ENCODE measurements at regions not wholly inside any gene's neighbourhood (a gene's known extent, or its start where the extent isn't known, plus 50 kb on each side); places are given as distances from the start of the nearest gene placed in this dataset.
A peak's percentile ranks its signal among the peaks of the same experiment; 100 is the strongest.

DNA sequence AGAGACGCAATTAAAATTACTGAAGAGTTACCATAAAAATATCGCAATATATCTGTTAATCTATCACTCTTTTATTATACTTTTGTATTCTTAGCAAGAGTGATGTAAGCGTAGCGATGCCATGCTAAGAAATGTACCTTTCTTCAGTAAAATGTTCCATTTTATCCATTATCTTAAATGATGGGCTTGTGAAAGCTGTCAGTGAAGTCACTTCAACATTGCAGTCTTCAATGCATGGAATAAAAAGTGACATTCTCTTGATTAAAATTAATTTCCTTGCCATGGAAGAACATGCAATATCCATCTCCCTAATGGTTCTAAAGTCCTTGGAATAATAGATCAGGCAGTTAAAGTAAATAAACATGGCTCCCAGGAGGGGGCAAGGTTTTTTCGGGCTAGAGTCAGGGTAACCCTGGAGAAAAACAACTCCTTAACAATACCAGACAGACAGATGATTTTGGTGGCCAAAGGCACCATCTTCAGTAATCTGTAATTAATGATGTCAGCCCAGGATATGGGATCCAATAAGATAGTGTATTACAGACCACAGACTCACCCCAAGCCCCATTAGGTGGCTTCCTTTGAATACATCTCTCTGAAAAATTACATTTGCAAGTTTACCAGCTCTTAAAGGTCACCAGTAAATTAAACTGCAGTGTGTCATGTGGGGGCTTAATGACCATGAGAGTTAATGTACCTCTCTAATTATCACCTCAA is 677.1 kb downstream of the DTWD2 start:
- H3K27ac Mint-ChIP-seq: no peak overlapping the region
- peaks cover 1% of the 10 kb centered on the region for H3K27me3 Mint-ChIP-seq (ENCODE audit: insufficient read depth, low read depth, poor library complexity)
- peaks cover 5% of the 10 kb centered on the region; the same call in 1 of the 2 replicates for H3K9me2 ChIP-seq (ENCODE audit: insufficient read depth)
- no peak overlapping the region for H2AFZ ChIP-seq
- no peaks in the 10 kb centered on the region for H3K36me3 ChIP-seq (ENCODE audit: insufficient read depth)
- H3K4me3 Mint-ChIP-seq: no peak overlapping the region
- TF ChIP-seq, protein P1, sequence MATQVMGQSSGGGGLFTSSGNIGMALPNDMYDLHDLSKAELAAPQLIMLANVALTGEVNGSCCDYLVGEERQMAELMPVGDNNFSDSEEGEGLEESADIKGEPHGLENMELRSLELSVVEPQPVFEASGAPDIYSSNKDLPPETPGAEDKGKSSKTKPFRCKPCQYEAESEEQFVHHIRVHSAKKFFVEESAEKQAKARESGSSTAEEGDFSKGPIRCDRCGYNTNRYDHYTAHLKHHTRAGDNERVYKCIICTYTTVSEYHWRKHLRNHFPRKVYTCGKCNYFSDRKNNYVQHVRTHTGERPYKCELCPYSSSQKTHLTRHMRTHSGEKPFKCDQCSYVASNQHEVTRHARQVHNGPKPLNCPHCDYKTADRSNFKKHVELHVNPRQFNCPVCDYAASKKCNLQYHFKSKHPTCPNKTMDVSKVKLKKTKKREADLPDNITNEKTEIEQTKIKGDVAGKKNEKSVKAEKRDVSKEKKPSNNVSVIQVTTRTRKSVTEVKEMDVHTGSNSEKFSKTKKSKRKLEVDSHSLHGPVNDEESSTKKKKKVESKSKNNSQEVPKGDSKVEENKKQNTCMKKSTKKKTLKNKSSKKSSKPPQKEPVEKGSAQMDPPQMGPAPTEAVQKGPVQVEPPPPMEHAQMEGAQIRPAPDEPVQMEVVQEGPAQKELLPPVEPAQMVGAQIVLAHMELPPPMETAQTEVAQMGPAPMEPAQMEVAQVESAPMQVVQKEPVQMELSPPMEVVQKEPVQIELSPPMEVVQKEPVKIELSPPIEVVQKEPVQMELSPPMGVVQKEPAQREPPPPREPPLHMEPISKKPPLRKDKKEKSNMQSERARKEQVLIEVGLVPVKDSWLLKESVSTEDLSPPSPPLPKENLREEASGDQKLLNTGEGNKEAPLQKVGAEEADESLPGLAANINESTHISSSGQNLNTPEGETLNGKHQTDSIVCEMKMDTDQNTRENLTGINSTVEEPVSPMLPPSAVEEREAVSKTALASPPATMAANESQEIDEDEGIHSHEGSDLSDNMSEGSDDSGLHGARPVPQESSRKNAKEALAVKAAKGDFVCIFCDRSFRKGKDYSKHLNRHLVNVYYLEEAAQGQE (IDR thresholded peaks at IDR 0.05; ENCODE audit: unreplicated experiment): no peak
- no peak for TF ChIP-seq EZH2phosphoT487 (IDR thresholded peaks at IDR 0.05; ENCODE audit: unreplicated experiment)
- TF ChIP-seq NANOG (IDR thresholded peaks at IDR 0.05; ENCODE audit: borderline replicate concordance): no peak
- no peak for TF ChIP-seq STAT1 (IDR thresholded peaks at IDR 0.05; ENCODE audit: unreplicated experiment)
- TF ChIP-seq ETS1 (IDR thresholded peaks at IDR 0.05): no peak
- TF ChIP-seq ZNF331 (CRISPR knock-in tag; IDR thresholded peaks at IDR 0.05; ENCODE audit: low read depth): no peak
- H3K36me3 Mint-ChIP-seq (ENCODE audit: low read depth): no peaks in the 10 kb centered on the region
- H3K79me2 ChIP-seq (replicated peaks; ENCODE audit: insufficient read depth): no peaks in the 10 kb centered on the region
- H3K4me3 ChIP-seq: no peak overlapping the region
- no peaks in the 10 kb centered on the region for H3F3A ChIP-seq (replicated peaks; ENCODE audit: low read depth)
- no peaks in the 10 kb centered on the region for H4K20me1 ChIP-seq (replicated peaks; ENCODE audit: insufficient read depth)
- DNase-seq (ENCODE audit: low spot score): no peak
- H3K4me1 ChIP-seq (ENCODE audit: insufficient read depth): 0 out of 2 replicates have a peak, but pooled peaks cover 6% of the 10 kb centered on the region
- no peaks in the 10 kb centered on the region for H3K9me3 Mint-ChIP-seq
- H3K4me1 Mint-ChIP-seq: peaks cover 20% of the 10 kb centered on the region
- no peak overlapping the region for H3K4me2 ChIP-seq
- no peak overlapping the region for H3K27ac ChIP-seq (ENCODE audit: low read depth)
- no peak for ATAC-seq
- no peaks in the 10 kb centered on the region for H3K27me3 ChIP-seq (ENCODE audit: insufficient read depth)

DNA sequence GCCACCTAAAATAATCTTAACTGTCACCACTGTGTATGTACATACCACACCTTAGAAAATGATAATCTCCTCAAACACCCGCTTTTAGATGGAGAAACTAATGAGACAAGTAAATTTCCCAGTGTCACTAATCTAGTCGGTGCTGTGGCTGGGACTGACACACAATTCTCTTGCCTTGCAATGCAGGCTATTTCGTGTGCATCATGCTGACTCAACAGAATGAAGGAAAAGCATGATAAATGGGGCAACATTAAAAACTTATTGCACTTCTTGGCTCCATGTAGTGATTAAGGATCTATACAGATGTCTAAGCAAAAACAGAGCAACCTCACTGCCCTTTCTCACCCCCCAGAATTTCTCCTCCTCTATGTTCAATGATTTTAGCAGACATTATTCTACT is 677.9 kb downstream of the DTWD2 start:
- Mint-ChIP-seq H3K9me3 (no peaks in the 10 kb centered on the region), H3K27ac (peak overlapping the region; percentile 24; the same call in 1 of the 2 replicates), H3K4me1 (peaks cover 20% of the 10 kb centered on the region), H3K36me3 (ENCODE audit: low read depth) (no peaks in the 10 kb centered on the region), H3K4me3 (no peak overlapping the region), H3K27me3 (ENCODE audit: insufficient read depth, low read depth, poor library complexity) (peaks cover 1% of the 10 kb centered on the region)
- H3K79me2 ChIP-seq (replicated peaks; ENCODE audit: insufficient read depth): no peaks in the 10 kb centered on the region
- H2AFZ ChIP-seq: no peak overlapping the region
- H3K27me3 ChIP-seq (ENCODE audit: insufficient read depth): no peaks in the 10 kb centered on the region
- H3K27ac ChIP-seq (ENCODE audit: low read depth): no peak overlapping the region
- no peaks in the 10 kb centered on the region for H3F3A ChIP-seq (replicated peaks; ENCODE audit: low read depth)
- H3K9me2 ChIP-seq (ENCODE audit: insufficient read depth): peaks cover 12% of the 10 kb centered on the region; the same call in 1 of the 2 replicates
- TF ChIP-seq, protein P1 (IDR thresholded peaks at IDR 0.05; ENCODE audit: unreplicated experiment): no peak
- TF ChIP-seq ZNF331 (CRISPR knock-in tag; IDR thresholded peaks at IDR 0.05; ENCODE audit: low read depth): no peak
- no peak for TF ChIP-seq NANOG (IDR thresholded peaks at IDR 0.05; ENCODE audit: borderline replicate concordance)
- TF ChIP-seq POLR2AphosphoS5 (IDR thresholded peaks at IDR 0.05; ENCODE audit: low read depth): no peak
- TF ChIP-seq EZH2 (IDR thresholded peaks at IDR 0.05; ENCODE audit: low read depth, unreplicated experiment): no peak
- TF ChIP-seq, protein P2, sequence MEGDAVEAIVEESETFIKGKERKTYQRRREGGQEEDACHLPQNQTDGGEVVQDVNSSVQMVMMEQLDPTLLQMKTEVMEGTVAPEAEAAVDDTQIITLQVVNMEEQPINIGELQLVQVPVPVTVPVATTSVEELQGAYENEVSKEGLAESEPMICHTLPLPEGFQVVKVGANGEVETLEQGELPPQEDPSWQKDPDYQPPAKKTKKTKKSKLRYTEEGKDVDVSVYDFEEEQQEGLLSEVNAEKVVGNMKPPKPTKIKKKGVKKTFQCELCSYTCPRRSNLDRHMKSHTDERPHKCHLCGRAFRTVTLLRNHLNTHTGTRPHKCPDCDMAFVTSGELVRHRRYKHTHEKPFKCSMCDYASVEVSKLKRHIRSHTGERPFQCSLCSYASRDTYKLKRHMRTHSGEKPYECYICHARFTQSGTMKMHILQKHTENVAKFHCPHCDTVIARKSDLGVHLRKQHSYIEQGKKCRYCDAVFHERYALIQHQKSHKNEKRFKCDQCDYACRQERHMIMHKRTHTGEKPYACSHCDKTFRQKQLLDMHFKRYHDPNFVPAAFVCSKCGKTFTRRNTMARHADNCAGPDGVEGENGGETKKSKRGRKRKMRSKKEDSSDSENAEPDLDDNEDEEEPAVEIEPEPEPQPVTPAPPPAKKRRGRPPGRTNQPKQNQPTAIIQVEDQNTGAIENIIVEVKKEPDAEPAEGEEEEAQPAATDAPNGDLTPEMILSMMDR (conservative IDR thresholded peaks at IDR 0.05; ENCODE audit: low read depth in 2 of 2): no peak
- H3K4me3 ChIP-seq: no peak overlapping the region
- H3K4me2 ChIP-seq: no peak overlapping the region
- H4K20me1 ChIP-seq (replicated peaks; ENCODE audit: insufficient read depth): no peaks in the 10 kb centered on the region
- 0 out of 2 replicates have a peak, but pooled peaks cover 6% of the 10 kb centered on the region for H3K4me1 ChIP-seq (ENCODE audit: insufficient read depth)
- no peak for DNase-seq (ENCODE audit: low spot score)
- no peaks in the 10 kb centered on the region for H3K36me3 ChIP-seq (ENCODE audit: insufficient read depth)
- no peak for ATAC-seq

Data from GM23338 (cell line).